Gastrocnemius medialis (tissue), 4 donors: ENCODE measurements at regions not wholly inside any gene's neighbourhood (a gene's known extent, or its start where the extent isn't known, plus 50 kb on each side); places are given as distances from the start of the nearest gene placed in this dataset.

ENCODE experiments used
- ATAC-seq, 2 donors: fragments of 150-250 bp; one replicate each; pipeline ENCODE4 v1.9.1; 2016
- DNase-seq, 2 donors: peaks; one replicate each; pipeline ENCODE4 v3.0.0-alpha.2; 2019
- H3K27ac ChIP-seq, 4 donors: fragments of 200-600 bp; sonication (generic); 1 replicate in 1 of 4; 2 replicates in 3 of 4; pipeline ENCODE4 v1.5.1; 2016 to 2018; ENCODE audit warnings: mild to moderate bottlenecking in 2 of 4, moderate library complexity in 1 of 4
- H3K27me3 ChIP-seq, 3 donors: fragments of 200-600 bp; sonication (generic) in 2 of 3; 1 replicate in 1 of 3; 2 replicates in 2 of 3; pipeline versions ENCODE4 v1.5.1 to v1.6.0; 2016 to 2019; ENCODE audit warnings: mild to moderate bottlenecking in 1 of 3, moderate library complexity in 1 of 3
- H3K36me3 ChIP-seq, 2 donors: fragments of 200-600 bp; sonication (generic) in 1 of 2; one replicate each; pipeline ENCODE4 v1.5.1; 2017 to 2018
- H3K4me1 ChIP-seq, 2 donors: fragments of 200-600 bp; sonication (generic) in 1 of 2; one replicate each; pipeline ENCODE4 v1.5.1; 2016 to 2017; ENCODE audit warnings: mild to moderate bottlenecking in 2 of 2
- H3K4me3 ChIP-seq, 4 donors: fragments of 200-600 bp; sonication (generic) in 3 of 4; 1 replicate in 1 of 4; 2 replicates in 3 of 4; pipeline ENCODE4 v1.5.1; 2016 to 2019; ENCODE audit warnings: mild to moderate bottlenecking in 2 of 4
- H3K9me3 ChIP-seq, 3 donors: fragments of 200-600 bp; sonication (generic) in 2 of 3; 1 replicate in 1 of 3; 2 replicates in 2 of 3; pipeline ENCODE4 v1.5.1; 2016 to 2019
- CTCF ChIP-seq, 5 experiments: fragments of 450-650 bp in 3 of 5; fragments of 200-600 bp in 2 of 5; sonication (generic) in 2 of 5; IDR thresholded peaks in 4 of 5; conservative IDR thresholded peaks in 1 of 5; 1 replicate in 4 of 5; 2 replicates in 1 of 5; pipeline ENCODE4 v1.5.1; 2016 to 2019; ENCODE audit warnings: antibody characterized with exemption in 5 of 5, mild to moderate bottlenecking in 3 of 5, moderate library complexity in 3 of 5
- POLR2A ChIP-seq, 2 donors: fragments of 450-650 bp; IDR thresholded peaks; one replicate each; pipeline ENCODE4 v1.6.1; 2017; ENCODE audit warnings: antibody characterized with exemption in 2 of 2, mild to moderate bottlenecking in 2 of 2, moderate library complexity in 2 of 2
- in situ Hi-C, 4 donors: fragments of 200-750 bp; cut with MboI; loops; one replicate each; pipeline versions ENCODE4 v1.15.0 to v1.8.0; 2017; ENCODE audit warnings: low sequenced_read_pairs in 4 of 4
- intact Hi-C: fragments of 100-400 bp; cut with DNase I; formaldehyde crosslinking; loops from one replicate; pipeline ENCODE4 v1.15.1; 2023; ENCODE audit warnings: low total_unique reads

GRCh38 chr6:109295109-109295773 lies 87.0 kb downstream of the CD164 start:
- DNase-seq (no peak), ATAC-seq (no peak)
- H3K4me1 ChIP-seq: peaks cover 33 to 45% of the 10 kb centered on the region in 2 donors
- H3K36me3 ChIP-seq: no peaks in the 10 kb centered on the region
- intact Hi-C loops: no loop called here
- TF ChIP-seq CTCF (IDR thresholded peaks at IDR 0.05 in 4 of 5, conservative IDR thresholded peaks at IDR 0.05 in 1 of 5) (no peak), POLR2A (IDR thresholded peaks at IDR 0.05) (no peak)
- H3K27ac ChIP-seq: peak overlapping the region in 3 of 4 donors; percentile 74 to 82 (median 77)
- in situ Hi-C loops: no loop called here
- no peaks in the 10 kb centered on the region for H3K27me3 ChIP-seq
- no peaks in the 10 kb centered on the region for H3K9me3 ChIP-seq
- no peak overlapping the region for H3K4me3 ChIP-seq

GRCh38 chr6:109292983-109293586 lies 89.2 kb downstream of the CD164 start:
- H3K4me1 ChIP-seq: peaks cover 20 to 34% of the 10 kb centered on the region in 2 donors
- H3K36me3 ChIP-seq: no peaks in the 10 kb centered on the region
- TF ChIP-seq POLR2A (IDR thresholded peaks at IDR 0.05) (no peak), CTCF (IDR thresholded peaks at IDR 0.05 in 4 of 5, conservative IDR thresholded peaks at IDR 0.05 in 1 of 5) (no peak)
- H3K4me3 ChIP-seq: no peak overlapping the region
- H3K27me3 ChIP-seq: no peaks in the 10 kb centered on the region
- intact Hi-C loops (loop anchor here (2.0 to 5.0 kb wide), 2 partner anchors 90 to 106 kb away; partner anchors contain the start of gene CD164), in situ Hi-C loops (no loop called here)
- H3K27ac ChIP-seq: peak overlapping the region; percentile 74 to 82 (median 76)
- ATAC-seq: no peak
- H3K9me3 ChIP-seq: no peaks in the 10 kb centered on the region
- no peak for DNase-seq

DNA sequence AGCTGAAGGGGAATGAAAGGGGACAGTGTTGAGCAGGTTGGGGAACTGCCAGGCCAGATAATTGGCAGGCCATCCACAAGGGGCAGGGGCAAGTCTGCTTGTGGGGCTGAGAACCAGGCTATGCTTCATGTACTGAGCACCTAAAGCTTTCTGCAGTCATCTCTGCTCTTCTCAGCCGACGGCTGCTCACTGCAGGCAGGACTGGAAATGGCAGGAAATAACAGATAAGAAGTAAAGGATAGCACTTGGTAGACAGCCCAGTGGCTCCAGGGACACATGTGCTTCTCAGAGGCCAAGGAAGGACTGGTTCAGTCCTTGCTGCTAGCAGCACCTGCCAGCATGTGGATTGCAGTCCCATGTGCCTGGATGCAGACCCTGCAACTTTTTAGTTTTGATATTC lies 89.8 kb downstream of the CD164 start:
- Histone ChIP-seq H3K4me1 (peaks cover 20 to 34% of the 10 kb centered on the region in 2 donors), H3K27ac (peak overlapping the region; percentile 74 to 82 (median 76)), H3K27me3 (no peaks in the 10 kb centered on the region), H3K36me3 (no peaks in the 10 kb centered on the region), H3K9me3 (no peaks in the 10 kb centered on the region), H3K4me3 (no peak overlapping the region)
- ATAC-seq (peak; percentile 83 to 87), DNase-seq (peak; percentile 67 to 70)
- in situ Hi-C loops (no loop called here), intact Hi-C loops (loop anchor here (2.0 to 5.0 kb wide), 2 partner anchors 90 to 105 kb away; partner anchors contain the start of gene CD164)
- TF ChIP-seq CTCF (IDR thresholded peaks at IDR 0.05 in 4 of 5, conservative IDR thresholded peaks at IDR 0.05 in 1 of 5) (peak in 2 of 5 experiments; percentile 23 to 26), POLR2A (IDR thresholded peaks at IDR 0.05) (no peak)

DNA sequence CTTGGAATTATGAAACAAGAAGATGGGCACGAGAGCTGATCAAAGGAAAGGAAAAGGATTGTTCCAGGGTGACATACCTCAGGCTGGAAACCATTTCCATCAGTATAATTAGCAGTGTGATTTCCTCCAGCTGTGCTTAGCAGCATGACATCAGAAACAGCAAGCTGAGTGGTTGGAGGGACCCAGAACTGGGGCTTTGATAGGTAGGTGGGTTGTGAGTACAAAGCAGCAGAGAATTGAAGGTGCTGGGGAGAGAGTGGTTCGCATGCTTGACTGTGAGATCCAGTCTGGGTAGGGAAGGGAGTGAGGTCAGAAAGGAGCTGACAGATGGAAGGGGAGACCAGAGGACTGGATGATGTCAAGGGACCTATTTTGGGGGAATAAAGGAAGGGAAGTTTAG lies 90.4 kb downstream of the CD164 start:
- Histone ChIP-seq H3K4me3 (no peak overlapping the region), H3K27me3 (no peaks in the 10 kb centered on the region), H3K4me1 (peaks cover 20 to 34% of the 10 kb centered on the region in 2 donors), H3K36me3 (no peaks in the 10 kb centered on the region), H3K27ac (peak overlapping the region; percentile 74 to 82 (median 76)), H3K9me3 (no peaks in the 10 kb centered on the region)
- DNase-seq: no peak
- in situ Hi-C loops (no loop called here), intact Hi-C loops (loop anchor here (2.0 to 5.0 kb wide), 2 partner anchors 91 to 105 kb away; partner anchors contain the start of gene CD164)
- no peak for TF ChIP-seq POLR2A (IDR thresholded peaks at IDR 0.05)
- TF ChIP-seq CTCF (IDR thresholded peaks at IDR 0.05 in 4 of 5, conservative IDR thresholded peaks at IDR 0.05 in 1 of 5): no peak
- no peak for ATAC-seq
